IMR-90 (cell line): ENCODE measurements at regions not wholly inside any gene's neighbourhood (a gene's known extent, or its start where the extent isn't known, plus 50 kb on each side); places are given as distances from the start of the nearest gene placed in this dataset.
A peak's percentile ranks its signal among the peaks of the same experiment; 100 is the strongest.

ENCODE experiments used
- ATAC-seq: fragments of 200-7000 bp; cut with Tn5 transposase; 2 replicates; pipeline ENCODE4 v1.9.1; 2020; ENCODE audit warnings: low read depth, mild to moderate bottlenecking, moderate library complexity
- BruUV-seq: library from RNA; stranded (reverse); fragments of 400-500 nt; replicated peaks from 2 replicates; lab custom pipeline; 2021; lab: Mats Ljungman, UMichigan
- CTCF ChIA-PET: fragments of 300-600 bp; formaldehyde crosslinking; extraction: SDS; loops from one replicate; lab custom pipeline; 2021; ENCODE audit warnings: antibody characterized with exemption; lab: Yijun Ruan, JAX
- POLR2A ChIA-PET: fragments of 300-600 bp; sonication (Branson Sonifier 250); formaldehyde crosslinking; loops from one replicate; lab custom pipeline; 2022; ENCODE audit warnings: antibody characterized with exemption; ENCODE audit not compliant: unreplicated experiment; lab: Charles Lee
- DNase-seq: peaks from one replicate; pipeline ENCODE4 v3.0.0; 2013
- H2AFZ ChIP-seq: replicated peaks from 2 replicates; pipeline ENCODE3; 2013; ENCODE audit warnings: low read length, mild to moderate bottlenecking; ENCODE audit not compliant: poor library complexity
- H2AK5ac ChIP-seq: 2 replicates; pipeline ENCODE4 v1.6.1; 2013; ENCODE audit warnings: low read depth, low read length, inconsistent platforms
- H2AK9ac ChIP-seq: replicated peaks from 2 replicates; pipeline ENCODE3; 2013; ENCODE audit warnings: mild to moderate bottlenecking, low read depth, low read length, moderate library complexity; ENCODE audit not compliant: poor library complexity
- H2BK120ac ChIP-seq: 2 replicates; pipeline ENCODE4 v1.6.1; 2013; ENCODE audit warnings: low read depth, low read length, inconsistent platforms
- H2BK15ac ChIP-seq: 3 replicates; pipeline ENCODE4 v1.6.1; 2013; ENCODE audit warnings: low read depth, low read length, inconsistent platforms
- H2BK20ac ChIP-seq: 2 replicates; pipeline ENCODE4 v1.6.1; 2013; ENCODE audit warnings: low read depth, mild to moderate bottlenecking, inconsistent platforms, low read length, moderate library complexity
- H2BK5ac ChIP-seq: 2 replicates; pipeline ENCODE4 v1.6.1; 2013; ENCODE audit warnings: mild to moderate bottlenecking, low read depth, low read length, inconsistent platforms; ENCODE audit not compliant: poor library complexity, severe bottlenecking
- H3K14ac ChIP-seq: replicated peaks from 2 replicates; pipeline ENCODE4 v1.6.1; 2013; ENCODE audit warnings: low read depth, low read length, inconsistent platforms
- H3K18ac ChIP-seq: 2 replicates; pipeline ENCODE4 v1.6.1; 2013; ENCODE audit warnings: low read depth, low read length, control low read depth
- H3K23ac ChIP-seq: 2 replicates; pipeline ENCODE4 v1.6.1; 2013; ENCODE audit warnings: low read depth, low read length, inconsistent platforms
- H3K27ac ChIP-seq: 2 replicates; pipeline ENCODE4 v1.5.1; 2013; ENCODE audit warnings: mild to moderate bottlenecking, control low read depth, low read length; ENCODE audit not compliant: insufficient read depth
- H3K27me3 ChIP-seq: 2 replicates; pipeline ENCODE4 v1.6.1; 2013; ENCODE audit warnings: low read length; ENCODE audit not compliant: control insufficient read depth, insufficient read depth
- H3K36me3 ChIP-seq: 2 replicates; pipeline ENCODE4 v1.6.1; 2013; ENCODE audit warnings: low read length, mixed read lengths; ENCODE audit not compliant: control insufficient read depth, insufficient read depth
- H3K4ac ChIP-seq: 2 replicates; pipeline ENCODE4 v1.6.1; 2013; ENCODE audit warnings: low read depth, low read length, inconsistent platforms
- H3K4me1 ChIP-seq: 2 replicates; pipeline ENCODE4 v1.6.1; 2013; ENCODE audit warnings: low read length, mixed read lengths; ENCODE audit not compliant: control insufficient read depth, insufficient read depth
- H3K4me2 ChIP-seq: 2 replicates; pipeline ENCODE4 v1.6.1; 2013; ENCODE audit warnings: low read depth, mild to moderate bottlenecking, control low read depth, low read length, moderate library complexity
- H3K4me3 ChIP-seq: 2 replicates; pipeline ENCODE4 v1.5.1; 2013; ENCODE audit warnings: low read depth, mild to moderate bottlenecking, control low read depth, low read length, moderate library complexity; ENCODE audit not compliant: insufficient read depth
- H3K56ac ChIP-seq: 2 replicates; pipeline ENCODE4 v1.6.1; 2013; ENCODE audit warnings: low read length, inconsistent platforms; ENCODE audit not compliant: insufficient read depth; ENCODE audit errors: extremely low read depth
- H3K79me1 ChIP-seq, 2 experiments: 2 replicates each; pipeline ENCODE4 v1.6.1; 2013; ENCODE audit warnings: low read length in 2 of 2, inconsistent platforms in 1 of 2, low read depth in 1 of 2
- H3K9ac ChIP-seq: 2 replicates; pipeline ENCODE4 v1.6.1; 2013; ENCODE audit warnings: low read depth, low read length, control low read depth
- H3K9me1 ChIP-seq: 2 replicates; pipeline ENCODE4 v1.6.1; 2013; ENCODE audit warnings: low read length, inconsistent platforms; ENCODE audit not compliant: insufficient read depth
- H3K9me3 ChIP-seq: 2 replicates; pipeline ENCODE4 v1.6.1; 2013; ENCODE audit warnings: low read length; ENCODE audit not compliant: control insufficient read depth, insufficient read depth
- H4K20me1 ChIP-seq: 2 replicates; pipeline ENCODE4 v1.6.1; 2013; ENCODE audit warnings: low read length, inconsistent platforms; ENCODE audit not compliant: insufficient read depth
- H4K5ac ChIP-seq: 2 replicates; pipeline ENCODE4 v1.6.1; 2013; ENCODE audit warnings: mild to moderate bottlenecking, low read depth, low read length, control low read depth
- H4K8ac ChIP-seq, 2 experiments: 2 replicates each; pipeline ENCODE4 v1.6.1; 2013; ENCODE audit warnings: low read depth in 2 of 2, low read length in 2 of 2, control low read depth in 1 of 2, inconsistent platforms in 1 of 2
- H4K91ac ChIP-seq: 2 replicates; pipeline ENCODE4 v1.6.1; 2013; ENCODE audit warnings: low read depth, low read length, inconsistent platforms; ENCODE audit not compliant: insufficient read depth
- BHLHE40 ChIP-seq: fragments of 150-350 bp; IDR thresholded peaks from 2 replicates; pipeline ENCODE4 v1.6.1; 2016; ENCODE audit warnings: mild to moderate bottlenecking, low read depth, low read length
- CEBPB ChIP-seq: IDR thresholded peaks from 2 replicates; pipeline ENCODE4 v1.6.1; 2012; ENCODE audit warnings: low read depth, low read length, improper control_type of control experiment
- CHD1 ChIP-seq: IDR thresholded peaks from 2 replicates; pipeline ENCODE4 v1.6.1; 2012; ENCODE audit warnings: low read depth, low read length, improper control_type of control experiment
- CTCF ChIP-seq: conservative IDR thresholded peaks from 2 replicates; pipeline ENCODE4 v1.5.1; 2012; ENCODE audit warnings: mild to moderate bottlenecking, low read depth, low read length, improper control_type of control experiment
- FOS ChIP-seq: fragments of 150-350 bp; IDR thresholded peaks from 2 replicates; pipeline ENCODE4 v1.6.1; 2016; ENCODE audit warnings: low read depth, low read length
- MAFK ChIP-seq: IDR thresholded peaks from 2 replicates; pipeline ENCODE4 v1.6.1; 2012; ENCODE audit warnings: low read depth, low read length, improper control_type of control experiment
- MAZ ChIP-seq: IDR thresholded peaks from 2 replicates; pipeline ENCODE4 v1.6.1; 2012; ENCODE audit warnings: low read depth, mild to moderate bottlenecking, low read length, improper control_type of control experiment, moderate library complexity, borderline replicate concordance
- MXI1 ChIP-seq: IDR thresholded peaks from 2 replicates; pipeline ENCODE4 v1.6.1; 2012; ENCODE audit warnings: low read depth, mild to moderate bottlenecking, low read length, moderate library complexity, borderline replicate concordance
- NFE2L2 ChIP-seq: fragments of 150-350 bp; IDR thresholded peaks from 2 replicates; pipeline ENCODE4 v1.6.1; 2016; ENCODE audit warnings: low read depth, mild to moderate bottlenecking, low read length
- POLR2A ChIP-seq: IDR thresholded peaks from 2 replicates; pipeline ENCODE4 v1.6.1; 2012; ENCODE audit warnings: mild to moderate bottlenecking, low read depth, low read length
- RAD21 ChIP-seq: IDR thresholded peaks from 2 replicates; pipeline ENCODE4 v1.6.1; 2012; ENCODE audit warnings: low read length, improper control_type of control experiment
- RCOR1 ChIP-seq: IDR thresholded peaks from 2 replicates; pipeline ENCODE4 v1.6.1; 2012; ENCODE audit warnings: mild to moderate bottlenecking, low read length, improper control_type of control experiment; ENCODE audit not compliant: insufficient replicate concordance
- RFX5 ChIP-seq: IDR thresholded peaks from 2 replicates; pipeline ENCODE4 v1.8.0; 2012; ENCODE audit warnings: low read depth, mild to moderate bottlenecking, low read length, moderate library complexity
- SMC3 ChIP-seq: fragments of 150-350 bp; IDR thresholded peaks from 2 replicates; pipeline ENCODE4 v1.6.1; 2016; ENCODE audit warnings: low read depth, mild to moderate bottlenecking, antibody characterized with exemption, low read length, moderate library complexity
- USF2 ChIP-seq: fragments of 150-350 bp; IDR thresholded peaks from 2 replicates; pipeline ENCODE4 v1.6.1; 2017; ENCODE audit warnings: mild to moderate bottlenecking, antibody characterized with exemption, low read length, low read depth
- WGBS, 2 experiments: methylation state at CpG; one replicate each; pipeline versions ENCODE4 v1.1.5 to v1.1.7; 2013; ENCODE audit warnings: missing lambda C conversion rate in 2 of 2; ENCODE audit not compliant: insufficient read length in 1 of 2; ENCODE audit errors: extremely low coverage in 2 of 2; 5-methylcytosine and 5-hydroxymethylcytosine counted together
- dilution Hi-C: fragments of 300-500 bp; cut with HindIII; formaldehyde crosslinking; loops from one replicate; pipeline ENCODE4 v1.14.3; 2018; ENCODE audit warnings: low sequenced_read_pairs; ENCODE audit not compliant: unreplicated experiment
- in situ Hi-C: fragments of 300-500 bp; cut with MboI; formaldehyde crosslinking; loops from 3 replicates; pipeline ENCODE4 v1.14.3; 2019; ENCODE audit warnings: low sequenced_read_pairs, inconsistent platforms, mixed read lengths
- intact Hi-C: fragments of 100-400 bp; cut with micrococcal nuclease; formaldehyde crosslinking; loops from 2 replicates; pipeline ENCODE4 v1.10.0; 2022
- TF ChIP-seq, protein P1 (sequence below): fragments of 150-350 bp; IDR thresholded peaks from 2 replicates; pipeline ENCODE4 v1.6.1; 2016; ENCODE audit warnings: low read depth, mild to moderate bottlenecking, low read length, moderate library complexity, borderline replicate concordance

DNA sequence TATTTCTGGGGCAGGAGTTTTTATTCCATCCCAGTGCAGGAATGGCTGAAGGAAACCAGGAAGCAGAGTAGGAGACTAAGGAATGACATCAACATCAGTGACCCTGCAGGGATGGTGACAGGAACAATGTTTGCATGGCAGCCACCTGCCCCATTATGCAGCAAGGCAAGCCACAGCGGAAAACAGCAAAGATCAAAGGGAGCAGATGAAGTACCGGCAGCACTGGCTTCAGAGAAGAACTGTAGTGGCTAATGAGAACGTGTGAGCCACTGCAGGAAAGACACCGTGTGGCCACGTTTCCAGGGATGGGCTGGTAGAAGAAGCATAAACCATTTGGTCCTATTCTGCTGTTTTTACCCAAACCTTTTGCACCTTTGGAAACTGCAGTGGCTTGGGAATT is 52.9 kb upstream of the TAB2 start:
- Histone ChIP-seq H3K4me3 (no peak overlapping the region), H2BK20ac (no peak overlapping the region), H2BK15ac (no peak overlapping the region), H3K18ac (no peak overlapping the region), H3K79me1 (no peaks in the 10 kb centered on the region), H3K56ac (no peak overlapping the region), H4K20me1 (no peaks in the 10 kb centered on the region), H3K4me1 (no peaks in the 10 kb centered on the region), H3K27me3 (peaks cover 41% of the 10 kb centered on the region), H2AK5ac (no peak overlapping the region), H3K23ac (no peak overlapping the region), H3K9me1 (no peaks in the 10 kb centered on the region), H3K9ac (no peak overlapping the region), H4K5ac (no peak overlapping the region), H2BK120ac (no peak overlapping the region), H2AFZ (peak overlapping the region; percentile 6), H3K14ac (no peak overlapping the region), H2BK5ac (no peak overlapping the region), H3K4me2 (no peak overlapping the region), H3K27ac (no peak overlapping the region), H3K4ac (no peak overlapping the region), H4K8ac (no peak overlapping the region), H2AK9ac (no peak overlapping the region), H3K9me3 (no peaks in the 10 kb centered on the region), H3K36me3 (no peaks in the 10 kb centered on the region), H4K91ac (no peak overlapping the region)
- POLR2A ChIA-PET, result no interaction called here
- TF ChIP-seq NFE2L2, result no peak
- TF ChIP-seq, protein P1, sequence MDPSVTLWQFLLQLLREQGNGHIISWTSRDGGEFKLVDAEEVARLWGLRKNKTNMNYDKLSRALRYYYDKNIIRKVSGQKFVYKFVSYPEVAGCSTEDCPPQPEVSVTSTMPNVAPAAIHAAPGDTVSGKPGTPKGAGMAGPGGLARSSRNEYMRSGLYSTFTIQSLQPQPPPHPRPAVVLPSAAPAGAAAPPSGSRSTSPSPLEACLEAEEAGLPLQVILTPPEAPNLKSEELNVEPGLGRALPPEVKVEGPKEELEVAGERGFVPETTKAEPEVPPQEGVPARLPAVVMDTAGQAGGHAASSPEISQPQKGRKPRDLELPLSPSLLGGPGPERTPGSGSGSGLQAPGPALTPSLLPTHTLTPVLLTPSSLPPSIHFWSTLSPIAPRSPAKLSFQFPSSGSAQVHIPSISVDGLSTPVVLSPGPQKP, result no peak
- TF ChIP-seq USF2, result no peak
- TF ChIP-seq CTCF, result no peak
- no peak for TF ChIP-seq BHLHE40
- TF ChIP-seq SMC3, result no peak
- no peak for TF ChIP-seq FOS
- TF ChIP-seq RFX5, result no peak
- no peak for TF ChIP-seq MAFK
- no peak for TF ChIP-seq MAZ
- no peak for TF ChIP-seq POLR2A
- no peak for TF ChIP-seq MXI1
- TF ChIP-seq CEBPB, result no peak
- TF ChIP-seq CHD1, result no peak
- no peak for TF ChIP-seq RAD21
- no peak for TF ChIP-seq RCOR1
- no CpG with 5 or more reads among the region's 5 CpGs for WGBS, 2 experiments
- intact Hi-C loops, result no loop called here
- in situ Hi-C loops, result no loop called here
- no TSS peak for BruUV-seq
- DNase-seq, result no peak
- CTCF ChIA-PET, result no interaction called here
- ATAC-seq, result no peak
- dilution Hi-C loops, result no loop called here
